ENCODE measurements at regions not wholly inside any gene's neighbourhood (a gene's known extent, or its start where the extent isn't known, plus 50 kb on each side); places are given as distances from the start of the nearest gene placed in this dataset.

- no peak overlapping the region for H3K4me2 ChIP-seq (ENCODE audit: insufficient read depth in 1 of 2, low read depth in 2 of 2, low read length in 2 of 2)
- TF ChIP-seq SP4 (IDR thresholded peaks at IDR 0.05; ENCODE audit: low read length) (no peak), ATF2 (IDR thresholded peaks at IDR 0.05; ENCODE audit: low read length) (no peak), SAP30 (IDR thresholded peaks at IDR 0.05; ENCODE audit: insufficient read depth, insufficient replicate concordance, low read length) (no peak), KDM1A (IDR thresholded peaks at IDR 0.05; ENCODE audit: borderline replicate concordance, low read length) (no peak), GABPA (IDR thresholded peaks at IDR 0.05; ENCODE audit: borderline replicate concordance, insufficient read depth, low read length) (no peak), E2F6 (IDR thresholded peaks at IDR 0.05) (no peak), SIRT6 (IDR thresholded peaks at IDR 0.05; ENCODE audit: low read length) (no peak), GTF2F1 (IDR thresholded peaks at IDR 0.05; ENCODE audit: borderline replicate concordance, low read depth, low read length) (no peak)
- H2BK5ac ChIP-seq (ENCODE audit: low read depth, low read length): no peak overlapping the region
- H3K9me3 ChIP-seq (ENCODE audit: insufficient read depth in 2 of 2, low read depth in 1 of 2, low read length in 1 of 2): peaks cover 4 to 5% of the 10 kb centered on the region in 2 experiments; a peak in 2 of 4 replicates
- H3K4me1 ChIP-seq (replicated peaks in 1 of 4; ENCODE audit: control insufficient read depth in 3 of 4, insufficient read depth in 4 of 4, low read length in 3 of 4): no peaks in the 10 kb centered on the region
- H4K8ac ChIP-seq (ENCODE audit: extremely low read depth, insufficient read depth, low read length): no peak overlapping the region
- H3K4me3 ChIP-seq (ENCODE audit: extremely low read depth in 1 of 4, insufficient read depth in 2 of 4, low read depth in 3 of 4, low read length in 4 of 4): no peak overlapping the region
- H2BK15ac ChIP-seq (ENCODE audit: low read length): no peak overlapping the region
- no peaks in the 10 kb centered on the region for H3K79me1 ChIP-seq (ENCODE audit: low read depth, low read length)
- no peak overlapping the region for H3K9ac ChIP-seq (replicated peaks in 1 of 4; ENCODE audit: extremely low read depth in 1 of 4, low read depth in 3 of 4, low read length in 3 of 4)
- H4K20me1 ChIP-seq (replicated peaks in 1 of 2; ENCODE audit: control insufficient read depth in 1 of 2, insufficient read depth in 2 of 2, low read length in 2 of 2): no peaks in the 10 kb centered on the region
- H4K5ac ChIP-seq (ENCODE audit: insufficient read length, low read depth, low read length): no peak overlapping the region
- POLR2A ChIA-PET (ENCODE audit: partially characterized antibody): no interaction called here
- H2BK20ac ChIP-seq (ENCODE audit: low read length): no peak overlapping the region
- CTCF ChIA-PET (ENCODE audit: partially characterized antibody): interaction anchor here (0.6 to 1.3 kb wide), 3 partner anchors 22 to 157 kb away, joined by 3 read pairs; no protein-coding TSS in a partner anchor
- H2BK120ac ChIP-seq (replicated peaks; ENCODE audit: low read depth, low read length): no peak overlapping the region
- no peak overlapping the region for H3K4ac ChIP-seq (replicated peaks; ENCODE audit: insufficient read length, low read depth, low read length)
- WGBS, 2 experiments (ENCODE audit: extremely low coverage in 1 of 2, insufficient coverage in 1 of 2, insufficient read length in 1 of 2, insufficient replicate concordance in 2 of 2, low coverage in 1 of 2, low lambda C conversion rate in 2 of 2, missing lambda C conversion rate in 1 of 2): 94% methylated on average over 8 of the region's 8 CpGs; no CpG with 5 or more reads in 1 of the 2 experiments
- no peak overlapping the region for H2AK5ac ChIP-seq (ENCODE audit: low read depth, low read length)
- H3K79me2 ChIP-seq (ENCODE audit: control insufficient read depth in 1 of 2, insufficient read depth in 2 of 2, low read length in 2 of 2): no peaks in the 10 kb centered on the region
- no peak overlapping the region for H3K14ac ChIP-seq (ENCODE audit: insufficient read length)
- H2AFZ ChIP-seq (ENCODE audit: low read length): no peak overlapping the region
- no peak overlapping the region for H3K56ac ChIP-seq (replicated peaks; ENCODE audit: insufficient read length, low read depth, low read length)
- no peak overlapping the region for H4K91ac ChIP-seq (replicated peaks; ENCODE audit: insufficient read length, low read length)
- no peak overlapping the region for H3K23ac ChIP-seq (ENCODE audit: insufficient read length)
- no peak overlapping the region for H2BK12ac ChIP-seq (ENCODE audit: low read depth, low read length)
- no peaks in the 10 kb centered on the region for H3K23me2 ChIP-seq (ENCODE audit: low read depth, low read length)
- H3K27ac ChIP-seq (ENCODE audit: low read depth, low read length): no peak overlapping the region
- peaks cover 0 to 1% (median 0%) of the 10 kb centered on the region in 4 experiments; a peak in 1 of 7 replicates for H3K27me3 ChIP-seq (replicated peaks in 1 of 4; ENCODE audit: control insufficient read depth in 3 of 4, extremely low read depth in 1 of 4, insufficient read depth in 3 of 4, low read length in 3 of 4)
- no peaks in the 10 kb centered on the region for H3K36me3 ChIP-seq (ENCODE audit: control insufficient read depth in 2 of 4, insufficient read depth in 4 of 4, low read length in 3 of 4)
- H3K18ac ChIP-seq (ENCODE audit: extremely low read depth, low read length): no peak overlapping the region
- no peak for DNase-seq (ENCODE audit: low read depth in 1 of 2, low spot score in 2 of 2)
- FAIRE-seq: no peak
These were observed 210.4 kb upstream of the GALNTL6 start for GRCh38 chr4:171602638-171603355.
